ENCODE measurements at regions not wholly inside any gene's neighbourhood (a gene's known extent, or its start where the extent isn't known, plus 50 kb on each side); places are given as distances from the start of the nearest gene placed in this dataset.

DNA sequence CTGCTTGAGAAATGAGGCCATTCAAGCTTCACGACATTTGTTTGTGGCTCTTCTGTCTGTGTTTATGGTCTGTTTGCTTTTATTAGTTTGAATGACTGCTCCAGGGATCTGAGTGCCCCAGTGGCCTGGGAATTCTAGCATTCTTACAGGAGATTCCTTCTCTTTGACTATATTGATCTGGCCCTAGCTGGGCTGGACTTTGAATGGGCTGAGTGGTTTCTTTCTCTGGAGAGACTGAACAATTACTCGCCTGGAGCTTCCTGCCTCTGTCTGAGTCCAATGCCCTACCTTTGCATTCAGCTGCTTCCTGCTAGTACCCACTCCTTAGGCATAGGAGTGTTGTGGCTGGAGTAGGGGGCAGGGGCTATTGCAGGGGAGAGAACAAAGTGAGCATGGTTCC lies 51.2 kb upstream of the EDA start:
- Histone ChIP-seq H3K18ac (ENCODE audit: insufficient read length, low read depth, low read length) (no peak overlapping the region), H2BK15ac (ENCODE audit: low read depth, low read length) (no peak overlapping the region), H3K79me1 (ENCODE audit: insufficient read depth, low read depth, low read length, poor library complexity, severe bottlenecking) (no peaks in the 10 kb centered on the region), H4K91ac (ENCODE audit: insufficient read length, low read depth, low read length) (no peak overlapping the region), H3K27me3 (ENCODE audit: insufficient read depth, low read length) (no peaks in the 10 kb centered on the region), H3K79me2 (ENCODE audit: insufficient read depth, low read length) (no peaks in the 10 kb centered on the region), H3T11ph (ENCODE audit: low read length) (no peak overlapping the region), H4K20me1 (ENCODE audit: control insufficient read depth, insufficient read depth, insufficient read length) (no peaks in the 10 kb centered on the region), H2BK20ac (ENCODE audit: low read depth, low read length, poor library complexity, severe bottlenecking) (no peak overlapping the region), H3K23ac (ENCODE audit: insufficient read length, low read depth, low read length) (no peak overlapping the region), H2AK5ac (ENCODE audit: insufficient read length, low read length) (no peak overlapping the region), H3K4me1 (ENCODE audit: insufficient read depth, low read length) (no peaks in the 10 kb centered on the region), H4K8ac (replicated peaks; ENCODE audit: insufficient read length, low read depth, low read length) (no peak overlapping the region), H2BK5ac (ENCODE audit: insufficient read length, low read length) (no peak overlapping the region), H3K9me3 (ENCODE audit: control insufficient read depth, low read depth, low read length) (peaks cover 50% of the 10 kb centered on the region), H3K4ac (ENCODE audit: low read depth, low read length) (no peak overlapping the region), H3K9ac (ENCODE audit: extremely low read depth, insufficient read length, low read length) (no peak overlapping the region), H3K23me2 (ENCODE audit: insufficient read length, low read depth, low read length, poor library complexity, severe bottlenecking) (no peaks in the 10 kb centered on the region), H2AFZ (ENCODE audit: low read length) (no peak overlapping the region), H3K56ac (ENCODE audit: insufficient read length, low read depth, low read length) (no peak overlapping the region), H3K14ac (ENCODE audit: insufficient read depth, low read length) (no peak overlapping the region), H3K4me2 (ENCODE audit: insufficient read depth, insufficient read length, low read length) (no peak overlapping the region), H3K27ac (ENCODE audit: insufficient read length, low read depth, low read length) (no peak overlapping the region), H2BK12ac (ENCODE audit: insufficient read length, low read depth, low read length) (no peak overlapping the region), H4K5ac (ENCODE audit: insufficient read length, low read depth, low read length) (no peak overlapping the region), H2BK120ac (ENCODE audit: low read depth, low read length, poor library complexity, severe bottlenecking) (no peak overlapping the region)
- Mint-ChIP-seq H3K36me3 (ENCODE audit: insufficient read depth in 1 of 3, low read depth in 3 of 3) (peaks cover 0 to 11% (median 10%) of the 10 kb centered on the region in 3 experiments; a peak in 3 of 7 replicates), H3K4me1 (peaks cover 16 to 28% of the 10 kb centered on the region in 2 experiments), H3K4me3 (no peak overlapping the region), H3K9me3 (peaks cover 65 to 69% of the 10 kb centered on the region in 2 experiments), H3K27me3 (ENCODE audit: low read depth) (peaks cover 8% of the 10 kb centered on the region), H3K27ac (peak overlapping the region in 1 of 3 experiments; percentile 30; a peak in 3 of 7 replicates)
- TF ChIP-seq, protein P1, sequence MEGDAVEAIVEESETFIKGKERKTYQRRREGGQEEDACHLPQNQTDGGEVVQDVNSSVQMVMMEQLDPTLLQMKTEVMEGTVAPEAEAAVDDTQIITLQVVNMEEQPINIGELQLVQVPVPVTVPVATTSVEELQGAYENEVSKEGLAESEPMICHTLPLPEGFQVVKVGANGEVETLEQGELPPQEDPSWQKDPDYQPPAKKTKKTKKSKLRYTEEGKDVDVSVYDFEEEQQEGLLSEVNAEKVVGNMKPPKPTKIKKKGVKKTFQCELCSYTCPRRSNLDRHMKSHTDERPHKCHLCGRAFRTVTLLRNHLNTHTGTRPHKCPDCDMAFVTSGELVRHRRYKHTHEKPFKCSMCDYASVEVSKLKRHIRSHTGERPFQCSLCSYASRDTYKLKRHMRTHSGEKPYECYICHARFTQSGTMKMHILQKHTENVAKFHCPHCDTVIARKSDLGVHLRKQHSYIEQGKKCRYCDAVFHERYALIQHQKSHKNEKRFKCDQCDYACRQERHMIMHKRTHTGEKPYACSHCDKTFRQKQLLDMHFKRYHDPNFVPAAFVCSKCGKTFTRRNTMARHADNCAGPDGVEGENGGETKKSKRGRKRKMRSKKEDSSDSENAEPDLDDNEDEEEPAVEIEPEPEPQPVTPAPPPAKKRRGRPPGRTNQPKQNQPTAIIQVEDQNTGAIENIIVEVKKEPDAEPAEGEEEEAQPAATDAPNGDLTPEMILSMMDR (conservative IDR thresholded peaks at IDR 0.05) = no peak
- DNase-seq = no peak
- WGBS (ENCODE audit: extremely low coverage, insufficient read length, low lambda C conversion rate) = no CpG with 5 or more reads among the region's 2 CpGs

Data from H9 (cell line).